Common myeloid progenitor, CD34-positive (primary cell): ENCODE measurements at regions not wholly inside any gene's neighbourhood (a gene's known extent, or its start where the extent isn't known, plus 50 kb on each side); places are given as distances from the start of the nearest gene placed in this dataset.

Experiments
- CTCF ChIA-PET: fragments of 350-600 bp; sonication (Branson Sonifier 250); formaldehyde crosslinking; loops from one replicate; lab custom pipeline; 2021; ENCODE audit warnings: antibody characterized with exemption; lab: Charles Lee
- POLR2A ChIA-PET: fragments of 350-600 bp; sonication (Branson Sonifier 250); formaldehyde crosslinking; loops from one replicate; lab custom pipeline; 2021; ENCODE audit warnings: antibody characterized with exemption; lab: Charles Lee
- DNase-seq, 3 donors: peaks; one replicate each; pipeline versions ENCODE4 v3.0.0 to v3.0.0-alpha.2; 2013
- H3K27ac ChIP-seq, 2 experiments: 1 replicate in 1 of 2; 2 replicates in 1 of 2; pipeline ENCODE4 v1.7.0; 2013; ENCODE audit warnings: inconsistent platforms in 2 of 2, low read length in 2 of 2, mild to moderate bottlenecking in 2 of 2, low read depth in 1 of 2, moderate library complexity in 1 of 2; ENCODE audit not compliant: severe bottlenecking in 2 of 2, insufficient read depth in 1 of 2, poor library complexity in 1 of 2
- H3K27me3 ChIP-seq, 5 experiments: replicated peaks in 2 of 5; 1 replicate in 3 of 5; 2 replicates in 2 of 5; pipeline versions ENCODE4 v1.6.1 to v1.7.0; 2013; ENCODE audit warnings: low read length in 4 of 5, mild to moderate bottlenecking in 2 of 5, moderate library complexity in 2 of 5, inconsistent platforms in 1 of 5; ENCODE audit not compliant: insufficient read depth in 5 of 5, control insufficient read depth in 4 of 5
- H3K36me3 ChIP-seq, 4 experiments: 1 replicate in 2 of 4; 2 replicates in 2 of 4; pipeline versions ENCODE4 v1.6.1 to v1.7.0; 2013; ENCODE audit warnings: low read length in 3 of 4, control low read depth in 1 of 4, mild to moderate bottlenecking in 1 of 4; ENCODE audit not compliant: control insufficient read depth in 4 of 4, insufficient read depth in 4 of 4
- H3K4me1 ChIP-seq, 4 experiments: 1 replicate in 3 of 4; 2 replicates in 1 of 4; pipeline versions ENCODE4 v1.6.1 to v1.7.1; 2013; ENCODE audit warnings: low read length in 3 of 4, mild to moderate bottlenecking in 3 of 4, control low read depth in 1 of 4, inconsistent platforms in 1 of 4, moderate library complexity in 1 of 4; ENCODE audit not compliant: control insufficient read depth in 4 of 4, insufficient read depth in 4 of 4; ENCODE audit errors: control extremely low read depth in 1 of 4
- H3K4me3 ChIP-seq, 7 experiments: 1 replicate in 4 of 7; 2 replicates in 3 of 7; pipeline versions ENCODE4 v1.5.1 to v1.7.0; 2013; ENCODE audit warnings: mild to moderate bottlenecking in 7 of 7, low read length in 6 of 7, moderate library complexity in 6 of 7, inconsistent platforms in 2 of 7, low read depth in 2 of 7, control low read depth in 1 of 7; ENCODE audit not compliant: insufficient read depth in 4 of 7, control insufficient read depth in 1 of 7; ENCODE audit errors: extremely low read depth in 1 of 7
- H3K9me3 ChIP-seq, 5 experiments: 1 replicate in 4 of 5; 2 replicates in 1 of 5; pipeline versions ENCODE4 v1.6.1 to v1.7.1; 2013; ENCODE audit warnings: low read length in 4 of 5, mild to moderate bottlenecking in 2 of 5, inconsistent platforms in 1 of 5, low read depth in 1 of 5, moderate library complexity in 1 of 5; ENCODE audit not compliant: control insufficient read depth in 4 of 5, insufficient read depth in 2 of 5; ENCODE audit errors: control extremely low read depth in 1 of 5
- WGBS: methylation state at CpG from one replicate; pipeline ENCODE4 v1.1.5; 2013; ENCODE audit not compliant: insufficient coverage; 5-methylcytosine and 5-hydroxymethylcytosine counted together

DNA sequence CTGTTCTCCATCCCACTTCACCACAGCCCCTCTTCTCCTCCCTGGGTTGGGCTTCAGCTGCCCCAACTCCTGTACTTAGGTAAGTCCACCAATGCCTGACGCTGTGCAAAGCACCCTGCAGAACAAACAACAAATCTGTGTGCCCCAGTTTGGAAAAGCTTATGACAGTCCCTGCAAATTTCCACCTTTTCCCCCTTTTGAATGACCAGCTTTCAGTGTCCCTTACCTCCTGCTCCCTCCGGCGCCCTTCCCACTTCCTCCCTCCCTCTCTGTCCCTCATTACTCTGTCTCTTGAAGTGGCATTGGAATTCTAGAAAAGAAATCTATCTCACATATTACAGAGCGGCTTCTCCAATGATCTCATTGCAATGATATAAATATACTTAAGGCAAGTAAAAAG lies 352.9 kb upstream of the B3GAT1 start:
- peaks cover 0 to 14% (median 0%) of the 10 kb centered on the region in 5 experiments for H3K27me3 ChIP-seq
- no peak overlapping the region for H3K4me3 ChIP-seq
- WGBS, result 89% methylated on average over 1 of the region's 4 CpGs
- DNase-seq, result no peak
- CTCF ChIA-PET, result no interaction called here
- POLR2A ChIA-PET, result no interaction called here
- peaks cover 0 to 13% (median 0%) of the 10 kb centered on the region in 5 experiments for H3K9me3 ChIP-seq
- no peak overlapping the region for H3K27ac ChIP-seq
- H3K36me3 ChIP-seq, result no peaks in the 10 kb centered on the region
- no peaks in the 10 kb centered on the region for H3K4me1 ChIP-seq

DNA sequence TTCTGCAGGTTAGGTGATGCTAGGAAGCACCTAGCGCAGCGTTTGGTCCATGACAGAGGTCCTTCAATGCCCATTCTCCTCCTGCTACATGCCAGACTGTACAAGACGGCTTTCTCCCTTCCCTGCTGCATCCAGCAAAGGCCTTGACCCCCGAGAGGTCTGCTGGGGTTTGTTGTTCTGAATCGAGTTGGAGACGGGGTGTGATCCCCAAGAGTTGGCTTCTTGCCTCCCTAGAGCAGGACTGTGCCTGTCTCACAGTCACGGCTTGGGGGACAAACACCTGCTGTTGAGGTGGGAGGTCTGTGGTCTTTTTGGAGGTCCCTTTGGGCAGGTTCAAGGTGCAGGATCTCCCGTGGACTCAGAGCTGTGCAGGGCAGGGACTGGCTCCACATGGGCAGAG lies 352.3 kb upstream of the B3GAT1 start:
- WGBS, result 73% methylated on average over 6 of the region's 8 CpGs
- POLR2A ChIA-PET, result no interaction called here
- Histone ChIP-seq H3K9me3 (peaks cover 0 to 13% (median 0%) of the 10 kb centered on the region in 5 experiments), H3K4me3 (no peak overlapping the region), H3K27me3 (peaks cover 0 to 14% (median 0%) of the 10 kb centered on the region in 5 experiments), H3K4me1 (no peaks in the 10 kb centered on the region), H3K27ac (no peak overlapping the region), H3K36me3 (no peaks in the 10 kb centered on the region)
- CTCF ChIA-PET, result no interaction called here
- DNase-seq, result no peak

DNA sequence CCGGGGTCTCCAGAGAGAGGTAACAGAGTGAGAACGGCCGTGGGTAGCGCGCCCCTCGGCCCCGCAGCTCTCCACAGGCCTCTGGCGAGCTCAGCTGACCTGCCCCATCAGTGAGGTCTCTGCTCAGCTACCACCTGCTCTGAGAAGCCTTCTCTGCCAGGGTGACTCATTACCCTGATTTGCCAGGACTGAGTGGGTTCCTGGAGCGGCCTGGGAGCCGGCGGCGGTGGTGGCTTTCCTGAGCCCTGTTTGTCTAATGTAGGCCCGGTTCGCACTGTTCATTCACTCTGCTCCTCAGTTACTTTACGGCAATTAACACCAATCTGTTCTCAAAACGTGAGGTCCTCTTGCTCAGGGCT lies 351.0 kb upstream of the B3GAT1 start:
- Histone ChIP-seq H3K9me3 (peaks cover 0 to 13% (median 0%) of the 10 kb centered on the region in 5 experiments), H3K36me3 (no peaks in the 10 kb centered on the region), H3K4me1 (no peaks in the 10 kb centered on the region), H3K27ac (no peak overlapping the region), H3K4me3 (no peak overlapping the region), H3K27me3 (peaks cover 0 to 14% (median 0%) of the 10 kb centered on the region in 5 experiments)
- 91% methylated on average over 16 of the region's 16 CpGs for WGBS
- CTCF ChIA-PET, result no interaction called here
- no peak for DNase-seq
- POLR2A ChIA-PET, result no interaction called here

GRCh38 chr11:134762248-134763029 lies 350.4 kb upstream of the B3GAT1 start:
- ChIA-PET CTCF (no interaction called here), POLR2A (no interaction called here)
- 86% methylated on average over 57 of the region's 59 CpGs for WGBS
- peaks cover 0 to 9% (median 0%) of the 10 kb centered on the region in 5 experiments for H3K9me3 ChIP-seq
- H3K27ac ChIP-seq, result no peak overlapping the region
- no peaks in the 10 kb centered on the region for H3K36me3 ChIP-seq
- peaks cover 0 to 14% (median 0%) of the 10 kb centered on the region in 5 experiments for H3K27me3 ChIP-seq
- H3K4me3 ChIP-seq, result no peak overlapping the region
- DNase-seq, result no peak
- H3K4me1 ChIP-seq, result no peaks in the 10 kb centered on the region

DNA sequence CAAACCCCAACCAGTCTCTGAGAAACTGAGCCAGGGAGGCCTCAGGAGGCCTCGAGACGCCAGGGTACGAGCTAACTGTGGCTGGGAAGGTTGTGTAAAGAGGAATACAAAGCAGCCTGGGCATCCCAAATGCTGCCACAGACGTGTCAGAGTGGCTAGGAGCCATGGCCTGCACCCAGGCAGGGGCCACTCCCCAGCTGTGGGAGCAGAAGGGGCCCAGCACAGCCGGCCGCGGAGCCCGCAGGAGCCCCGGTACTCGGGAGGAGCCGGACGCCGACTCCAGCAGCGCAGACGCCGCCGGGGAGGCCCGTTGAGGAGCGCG lies 349.8 kb upstream of the B3GAT1 start:
- 96% methylated on average over 17 of the region's 20 CpGs for WGBS
- H3K36me3 ChIP-seq, result no peaks in the 10 kb centered on the region
- POLR2A ChIA-PET, result no interaction called here
- no peak overlapping the region for H3K27ac ChIP-seq
- H3K4me1 ChIP-seq, result no peaks in the 10 kb centered on the region
- CTCF ChIA-PET, result no interaction called here
- DNase-seq, result no peak
- H3K9me3 ChIP-seq, result peaks cover 0 to 5% (median 0%) of the 10 kb centered on the region in 5 experiments
- H3K4me3 ChIP-seq, result no peak overlapping the region
- peaks cover 0 to 18% (median 0%) of the 10 kb centered on the region in 5 experiments for H3K27me3 ChIP-seq

- POLR2A ChIA-PET, result no interaction called here
These were observed 349.3 kb upstream of the B3GAT1 start for GRCh38 chr11:134761386-134761785.

DNA sequence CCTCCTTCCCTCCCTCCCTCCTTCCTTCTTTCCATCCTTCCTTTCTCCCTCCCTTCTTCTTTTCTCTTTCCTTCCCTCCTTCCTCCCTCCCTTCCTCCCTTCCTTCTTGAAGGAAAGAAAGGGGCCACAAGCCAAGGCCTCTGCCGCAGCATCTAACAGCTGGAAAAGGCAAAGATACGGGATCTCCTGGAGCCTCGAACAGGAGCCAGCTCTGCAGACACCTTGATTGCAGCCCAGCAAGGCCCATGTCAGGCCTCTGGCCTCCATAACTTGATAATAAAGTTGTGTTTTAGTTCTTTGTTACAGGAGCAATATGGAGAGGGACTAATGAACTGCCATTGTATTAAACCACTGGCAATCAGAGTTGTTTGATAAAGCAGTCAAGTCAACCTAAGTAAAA lies 348.9 kb upstream of the B3GAT1 start:
- DNase-seq, result no peak
- CTCF ChIA-PET, result no interaction called here
- Histone ChIP-seq H3K27ac (no peak overlapping the region), H3K4me3 (no peak overlapping the region), H3K27me3 (peaks cover 0 to 18% (median 0%) of the 10 kb centered on the region in 5 experiments), H3K4me1 (no peaks in the 10 kb centered on the region), H3K36me3 (no peaks in the 10 kb centered on the region), H3K9me3 (peaks cover 0 to 5% (median 0%) of the 10 kb centered on the region in 5 experiments)
- POLR2A ChIA-PET, result no interaction called here
- WGBS, result 60% methylated on average over 3 of the region's 3 CpGs

More at GRCh38 chr11:134761386-134761785, 349.3 kb upstream of the B3GAT1 start:
- 93% methylated on average over 11 of the region's 12 CpGs for WGBS
- Histone ChIP-seq H3K4me1 (no peaks in the 10 kb centered on the region), H3K36me3 (no peaks in the 10 kb centered on the region), H3K4me3 (no peak overlapping the region), H3K27me3 (peaks cover 0 to 19% (median 0%) of the 10 kb centered on the region in 5 experiments), H3K27ac (no peak overlapping the region), H3K9me3 (peaks cover 0 to 5% (median 0%) of the 10 kb centered on the region in 5 experiments)
- no peak for DNase-seq
- CTCF ChIA-PET, result no interaction called here
